Activated T-cell treated with anti-CD3 and anti-CD28 coated beads, Interleukin-2, amount 50 U/mL, for 72 hours (primary cell): ENCODE measurements at regions not wholly inside any gene's neighbourhood (a gene's known extent, or its start where the extent isn't known, plus 50 kb on each side); places are given as distances from the start of the nearest gene placed in this dataset.
"Not testable (repeated sequence)": the region's sequence is repeated elsewhere in the genome, so short reads cannot be mapped to it uniquely, and the experiment has no call there.

Experiments
- ATAC-seq, 2 donors: fragments of 150-1000 bp; cut with Tn5 transposase; replicated peaks in 1 of 2; 2 replicates each; pipeline ENCODE4 v1.10.0; 2021; ENCODE audit warnings: moderate library complexity in 2 of 2, mild to moderate bottlenecking in 1 of 2
- DNase-seq, 2 donors: peaks; one replicate each; pipeline ENCODE4 v3.0.0; 2021 to 2022; ENCODE audit warnings: mixed read lengths in 1 of 2
- H3K27ac Mint-ChIP-seq: one replicate; pipeline ENCODE4 v1.8.0; 2022; ENCODE audit warnings: mild to moderate bottlenecking, moderate library complexity, mixed read lengths
- H3K27me3 Mint-ChIP-seq: one replicate; pipeline ENCODE4 v1.8.0; 2022; ENCODE audit warnings: low read depth, mixed read lengths
- H3K36me3 Mint-ChIP-seq, 2 donors: one replicate each; pipeline ENCODE4 v1.8.0; 2022; ENCODE audit warnings: mixed read lengths in 2 of 2, mild to moderate bottlenecking in 1 of 2; ENCODE audit not compliant: insufficient read depth in 2 of 2
- H3K4me1 Mint-ChIP-seq: one replicate; pipeline ENCODE4 v1.8.0; 2022; ENCODE audit warnings: low read depth, mixed read lengths
- H3K4me3 Mint-ChIP-seq, 2 donors: one replicate each; pipeline ENCODE4 v1.8.0; 2022; ENCODE audit warnings: mild to moderate bottlenecking in 2 of 2, mixed read lengths in 2 of 2, moderate library complexity in 2 of 2
- H3K9me3 Mint-ChIP-seq, 2 donors: one replicate each; pipeline ENCODE4 v1.8.0; 2022; ENCODE audit warnings: mixed read lengths in 2 of 2

GRCh38 chr2:216746268-216746667 lies 50.9 kb upstream of the IGFBP5 start:
- not testable (repeated sequence) for DNase-seq, ATAC-seq
- H3K27me3 Mint-ChIP-seq: peaks cover 15% of the 10 kb centered on the region

GRCh38 chr2:216745453-216745852 lies 50.1 kb upstream of the IGFBP5 start:
- Mint-ChIP-seq H3K4me1 (no peaks in the 10 kb centered on the region), H3K36me3 (no peaks in the 10 kb centered on the region), H3K27me3 (peaks cover 11% of the 10 kb centered on the region), H3K9me3 (peaks cover 1 to 2% of the 10 kb centered on the region in 2 donors), H3K4me3 (no peak overlapping the region), H3K27ac (no peak overlapping the region)
- DNase-seq (no peak), ATAC-seq (no peak)

More at GRCh38 chr2:216746268-216746667, 50.9 kb upstream of the IGFBP5 start:
- not testable (repeated sequence) for H3K4me3 Mint-ChIP-seq, H3K27ac Mint-ChIP-seq, H3K9me3 Mint-ChIP-seq, H3K4me1 Mint-ChIP-seq, H3K36me3 Mint-ChIP-seq
